Thymus (tissue), 11 donors: ENCODE measurements at regions not wholly inside any gene's neighbourhood (a gene's known extent, or its start where the extent isn't known, plus 50 kb on each side); places are given as distances from the start of the nearest gene placed in this dataset.
A peak's percentile ranks its signal among the peaks of the same experiment; 100 is the strongest.

ENCODE experiments used
- DNase-seq, 9 donors: peaks; one replicate each; pipeline ENCODE4 v3.0.0-alpha.2; 2013; ENCODE audit warnings: low spot score in 9 of 9, low read depth in 6 of 9, missing footprints in 1 of 9
- H3K27ac ChIP-seq, 2 donors: one replicate each; pipeline ENCODE4 v1.5.1; 2013; ENCODE audit warnings: control low read depth in 1 of 2, low read depth in 1 of 2, low read length in 1 of 2, mild to moderate bottlenecking in 1 of 2, moderate library complexity in 1 of 2
- H3K27me3 ChIP-seq, 2 donors: one replicate each; pipeline ENCODE4 v1.5.1; 2013; ENCODE audit warnings: low read length in 1 of 2; ENCODE audit not compliant: control insufficient read depth in 2 of 2, insufficient read depth in 1 of 2
- H3K36me3 ChIP-seq, 2 donors: one replicate each; pipeline ENCODE4 v1.5.1; 2013; ENCODE audit warnings: low read length in 1 of 2, mild to moderate bottlenecking in 1 of 2, moderate library complexity in 1 of 2; ENCODE audit not compliant: control insufficient read depth in 2 of 2, insufficient read depth in 2 of 2
- H3K4me1 ChIP-seq, 2 donors: one replicate each; pipeline ENCODE4 v1.5.1; 2013; ENCODE audit warnings: low read length in 2 of 2; ENCODE audit not compliant: control insufficient read depth in 2 of 2, insufficient read depth in 2 of 2
- H3K4me3 ChIP-seq, 2 donors: one replicate each; pipeline ENCODE4 v1.5.1; 2013; ENCODE audit warnings: low read length in 2 of 2, control low read depth in 1 of 2, mild to moderate bottlenecking in 1 of 2
- H3K9me3 ChIP-seq, 2 donors: one replicate each; pipeline ENCODE4 v1.5.1; 2013; ENCODE audit warnings: low read length in 1 of 2, mild to moderate bottlenecking in 1 of 2; ENCODE audit not compliant: control insufficient read depth in 2 of 2, insufficient read depth in 1 of 2
- WGBS: extraction: QIAGEN DNeasy Blood & Tissue Kit; methylation state at CpG from one replicate; pipeline ENCODE4 v1.1.7; 2013; 5-methylcytosine and 5-hydroxymethylcytosine counted together
- donor health status: healthy.

- no peak for DNase-seq
- Histone ChIP-seq H3K27me3 (no peaks in the 10 kb centered on the region), H3K27ac (no peak overlapping the region), H3K36me3 (no peaks in the 10 kb centered on the region), H3K4me1 (no peaks in the 10 kb centered on the region), H3K4me3 (no peak overlapping the region), H3K9me3 (no peaks in the 10 kb centered on the region)
- WGBS: 95% methylated on average over 5 of the region's 5 CpGs
Observed at GRCh38 chrX:5724123-5724522, 504.5 kb downstream of the NLGN4X start.

GRCh38 chrX:5718651-5719050 lies 510.0 kb downstream of the NLGN4X start:
- Histone ChIP-seq H3K9me3 (no peaks in the 10 kb centered on the region), H3K36me3 (no peaks in the 10 kb centered on the region), H3K27ac (no peak overlapping the region), H3K27me3 (no peaks in the 10 kb centered on the region), H3K4me3 (no peak overlapping the region), H3K4me1 (no peaks in the 10 kb centered on the region)
- DNase-seq: no peak
- 93% methylated on average over 3 of the region's 3 CpGs for WGBS

- Histone ChIP-seq H3K27ac (no peak overlapping the region), H3K4me1 (no peaks in the 10 kb centered on the region), H3K27me3 (no peaks in the 10 kb centered on the region), H3K4me3 (no peak overlapping the region), H3K36me3 (no peaks in the 10 kb centered on the region), H3K9me3 (no peaks in the 10 kb centered on the region)
- no peak for DNase-seq
- WGBS: 88% methylated on average over 2 of the region's 2 CpGs
Observed at GRCh38 chrX:5716666-5717065, 512.0 kb downstream of the NLGN4X start.

GRCh38 chrX:5708251-5708650 lies 520.4 kb downstream of the NLGN4X start:
- H3K4me1 ChIP-seq: no peaks in the 10 kb centered on the region
- H3K4me3 ChIP-seq: no peak overlapping the region
- H3K36me3 ChIP-seq: no peaks in the 10 kb centered on the region
- DNase-seq: no peak
- H3K27ac ChIP-seq: no peak overlapping the region
- H3K27me3 ChIP-seq: no peaks in the 10 kb centered on the region
- no peaks in the 10 kb centered on the region for H3K9me3 ChIP-seq
- 28% methylated on average over 4 of the region's 4 CpGs for WGBS

- no peak overlapping the region for H3K27ac ChIP-seq
- H3K27me3 ChIP-seq: no peaks in the 10 kb centered on the region
- no peak for DNase-seq
- no peak overlapping the region for H3K4me3 ChIP-seq
- no peaks in the 10 kb centered on the region for H3K36me3 ChIP-seq
- 97% methylated on average over 1 of the region's 1 CpG for WGBS
- H3K9me3 ChIP-seq: no peaks in the 10 kb centered on the region
- no peaks in the 10 kb centered on the region for H3K4me1 ChIP-seq
Observed at GRCh38 chrX:5702890-5703289, 525.8 kb downstream of the NLGN4X start.

- no peak for DNase-seq
- 96% methylated on average over 7 of the region's 7 CpGs for WGBS
- H3K9me3 ChIP-seq: no peaks in the 10 kb centered on the region
- H3K27ac ChIP-seq: no peak overlapping the region
- H3K4me3 ChIP-seq: no peak overlapping the region
- H3K36me3 ChIP-seq: no peaks in the 10 kb centered on the region
- no peaks in the 10 kb centered on the region for H3K4me1 ChIP-seq
- no peaks in the 10 kb centered on the region for H3K27me3 ChIP-seq
Observed at GRCh38 chrX:5695971-5696370, 532.7 kb downstream of the NLGN4X start.

GRCh38 chrX:5683996-5684395 lies 544.7 kb downstream of the NLGN4X start:
- Histone ChIP-seq H3K4me3 (no peak overlapping the region), H3K27me3 (no peaks in the 10 kb centered on the region), H3K27ac (no peak overlapping the region), H3K36me3 (no peaks in the 10 kb centered on the region), H3K9me3 (no peaks in the 10 kb centered on the region), H3K4me1 (no peaks in the 10 kb centered on the region)
- no peak for DNase-seq
- WGBS: 70% methylated on average over 2 of the region's 2 CpGs

GRCh38 chrX:5681159-5681558 lies 547.5 kb downstream of the NLGN4X start:
- 48% methylated on average over 3 of the region's 3 CpGs for WGBS
- Histone ChIP-seq H3K27me3 (no peaks in the 10 kb centered on the region), H3K9me3 (no peaks in the 10 kb centered on the region), H3K4me3 (no peak overlapping the region), H3K36me3 (no peaks in the 10 kb centered on the region), H3K27ac (no peak overlapping the region), H3K4me1 (no peaks in the 10 kb centered on the region)
- peak in 3 of 9 donors; percentile 0 to 16 (median 2) for DNase-seq

- Histone ChIP-seq H3K4me1 (no peaks in the 10 kb centered on the region), H3K9me3 (no peaks in the 10 kb centered on the region), H3K27me3 (no peaks in the 10 kb centered on the region), H3K36me3 (no peaks in the 10 kb centered on the region), H3K27ac (no peak overlapping the region), H3K4me3 (no peak overlapping the region)
- WGBS: 88% methylated on average over 3 of the region's 3 CpGs
- DNase-seq: no peak
Observed at GRCh38 chrX:5674036-5674435, 554.6 kb downstream of the NLGN4X start.

GRCh38 chrX:5672099-5672498 lies 556.6 kb downstream of the NLGN4X start:
- no peaks in the 10 kb centered on the region for H3K36me3 ChIP-seq
- no peak overlapping the region for H3K4me3 ChIP-seq
- no peak for DNase-seq
- H3K27ac ChIP-seq: no peak overlapping the region
- no peaks in the 10 kb centered on the region for H3K27me3 ChIP-seq
- no peaks in the 10 kb centered on the region for H3K9me3 ChIP-seq
- H3K4me1 ChIP-seq: no peaks in the 10 kb centered on the region
- 77% methylated on average over 2 of the region's 2 CpGs for WGBS
